NCI-H1092 (cell line): ENCODE measurements at regions not wholly inside any gene's neighbourhood (a gene's known extent, or its start where the extent isn't known, plus 50 kb on each side); places are given as distances from the start of the nearest gene placed in this dataset.

Experiments
- DNase-seq: peaks from one replicate; lab custom pipeline; 2025; lab: John Stamatoyannopoulos, UW

- no peak for DNase-seq
These were observed 1202.9 kb upstream of the CDH8 start for GRCh38 chr16:63239065-63239570.

- no peak for DNase-seq
These were observed 1194.3 kb upstream of the CDH8 start for GRCh38 chr16:63230421-63231040.

- DNase-seq: no peak
These were observed 1192.0 kb upstream of the CDH8 start for GRCh38 chr16:63228259-63228658.

GRCh38 chr16:63223851-63224250, 1187.6 kb upstream of the CDH8 start:
- no peak for DNase-seq

DNA sequence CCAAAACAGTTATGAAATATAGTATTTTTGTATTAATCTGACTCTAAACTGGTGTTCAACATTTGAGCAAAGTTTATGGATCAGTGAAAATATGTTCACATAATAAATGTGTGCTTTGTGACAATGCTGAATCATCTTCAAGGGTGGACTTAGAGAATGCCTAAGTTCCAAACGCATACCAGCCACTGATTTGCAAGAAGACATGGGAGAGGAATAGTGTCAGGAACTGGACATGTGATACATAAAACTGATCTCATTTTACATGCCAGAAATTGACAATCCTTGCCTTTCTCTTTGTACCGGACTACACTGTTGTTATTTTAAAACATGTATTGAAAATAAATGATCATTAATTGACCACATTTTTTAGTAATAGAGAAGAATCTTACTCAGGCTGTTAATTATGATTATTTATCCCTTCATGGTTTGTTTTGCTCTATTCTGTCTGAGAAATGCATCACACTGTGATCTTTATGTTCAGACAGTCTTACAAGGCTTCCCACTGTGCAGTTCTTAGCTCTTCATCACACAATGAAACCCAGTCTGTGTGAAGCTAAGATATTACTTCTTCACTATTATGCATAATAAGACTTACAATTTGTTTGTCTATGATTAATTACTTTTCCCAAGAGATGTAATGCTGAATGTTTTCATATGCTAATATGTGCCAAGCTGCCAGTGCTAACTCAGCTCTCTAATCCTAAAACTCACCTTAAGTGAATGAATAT, 1180.6 kb upstream of the CDH8 start:
- no peak for DNase-seq

DNA sequence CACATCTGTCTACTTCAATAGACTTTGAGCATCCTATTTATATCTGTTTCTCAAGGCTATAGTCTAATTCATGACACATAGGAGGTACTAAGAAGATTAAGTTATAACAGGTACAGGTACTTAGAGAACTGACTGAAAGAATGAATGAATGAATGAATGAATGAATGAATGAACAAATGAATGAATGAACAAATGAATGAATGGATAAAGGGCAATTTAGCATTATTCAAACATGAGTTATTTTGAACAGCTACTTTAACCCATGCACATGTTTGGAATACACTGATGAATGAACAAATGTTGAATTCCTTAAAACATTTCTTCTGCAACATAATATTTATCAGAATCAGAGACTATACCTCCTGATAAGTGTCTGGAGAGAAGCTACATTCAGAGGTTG, 1165.6 kb upstream of the CDH8 start:
- no peak for DNase-seq

GRCh38 chr16:63200940-63201339, 1164.7 kb upstream of the CDH8 start:
- no peak for DNase-seq

DNA sequence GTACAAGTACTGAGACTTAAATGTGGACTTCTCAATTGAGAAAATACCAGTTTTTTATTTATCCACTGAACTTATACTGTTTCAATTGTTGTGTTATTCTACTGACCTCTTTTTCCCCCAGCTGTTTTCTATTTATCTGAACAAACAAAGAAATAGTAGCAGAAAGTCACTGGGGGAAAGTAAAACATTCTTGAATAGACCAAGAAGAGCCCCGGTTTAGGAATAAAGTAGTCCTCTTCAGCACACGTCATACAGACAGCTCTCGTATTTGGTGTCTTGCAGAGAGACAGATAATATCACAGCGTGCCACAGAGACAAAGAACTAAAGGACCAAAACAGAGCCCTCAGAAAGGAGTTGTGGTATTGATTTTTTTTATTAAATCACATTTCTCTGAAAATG, 1159.1 kb upstream of the CDH8 start:
- no peak for DNase-seq

DNA sequence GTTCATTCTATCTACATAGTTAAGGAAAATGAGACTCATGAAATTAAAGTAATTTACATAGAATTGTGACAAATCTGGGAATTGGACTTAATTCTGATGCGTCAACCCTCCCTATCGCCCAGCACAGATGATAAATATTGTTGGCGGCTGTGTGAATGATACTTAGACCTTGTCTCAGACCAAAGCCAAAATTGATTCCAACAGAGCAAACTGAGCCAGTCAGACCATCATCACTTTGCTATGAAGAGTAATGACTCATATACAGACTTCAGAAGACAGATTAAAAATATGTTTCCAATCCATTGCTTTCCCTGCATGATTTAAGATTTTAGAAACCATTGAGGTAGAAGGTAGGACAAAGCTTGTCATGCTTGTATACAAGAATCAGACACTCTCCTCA, 1156.7 kb upstream of the CDH8 start:
- no peak for DNase-seq

- no peak for DNase-seq
These were observed 1152.0 kb upstream of the CDH8 start for GRCh38 chr16:63188086-63188771.

GRCh38 chr16:63187638-63188037, 1151.4 kb upstream of the CDH8 start:
- no peak for DNase-seq

DNA sequence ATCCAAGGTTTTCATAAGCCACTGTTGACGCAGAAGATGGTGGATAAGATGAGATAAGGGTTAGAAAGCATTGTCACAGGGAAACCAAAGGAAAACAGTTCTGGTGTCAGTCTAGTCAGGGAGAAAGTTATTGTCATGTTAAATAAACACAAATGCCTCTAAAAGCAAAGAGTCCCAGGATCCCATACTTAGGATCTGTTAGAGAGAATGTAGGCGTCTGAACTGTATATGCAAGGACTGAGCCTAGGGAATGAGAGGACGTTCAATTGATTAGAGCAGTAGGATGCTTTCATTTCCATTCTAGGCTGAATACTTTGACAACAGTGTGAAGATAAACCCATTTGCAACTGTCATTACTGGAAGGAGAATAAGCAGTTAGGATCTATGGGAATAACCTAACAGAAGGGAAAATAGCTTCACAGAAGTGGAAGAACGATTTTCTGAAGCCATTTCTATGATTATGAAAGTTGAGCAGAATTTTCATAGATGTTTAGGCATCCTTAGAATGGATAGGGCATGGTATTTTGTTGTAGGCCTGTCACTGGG, 1149.1 kb upstream of the CDH8 start:
- no peak for DNase-seq

DNA sequence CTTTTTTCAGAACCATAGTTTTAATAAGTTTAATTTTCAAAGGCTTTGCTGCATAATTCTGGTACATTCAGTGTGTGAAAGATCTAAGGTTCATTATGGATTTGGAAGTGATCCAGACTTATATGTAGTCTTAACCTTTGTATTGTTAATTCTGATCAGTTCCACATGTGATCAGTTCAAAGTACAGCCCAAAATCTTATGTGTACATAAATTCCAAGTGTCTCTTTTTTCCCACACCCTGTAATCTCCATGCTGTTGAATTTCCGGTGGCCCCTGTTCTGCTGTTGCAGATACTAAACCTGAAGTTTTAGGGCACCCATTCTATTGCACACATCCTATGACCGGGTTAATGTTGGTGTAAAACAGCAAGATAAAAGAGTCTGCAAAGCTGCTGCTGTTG, 1147.5 kb upstream of the CDH8 start:
- no peak for DNase-seq

GRCh38 chr16:63175313-63175712, 1139.1 kb upstream of the CDH8 start:
- DNase-seq: no peak

GRCh38 chr16:63174801-63175200, 1138.6 kb upstream of the CDH8 start:
- no peak for DNase-seq

GRCh38 chr16:63171545-63171944, 1135.3 kb upstream of the CDH8 start:
- DNase-seq: no peak

GRCh38 chr16:63169100-63169499, 1132.9 kb upstream of the CDH8 start:
- DNase-seq: no peak

DNA sequence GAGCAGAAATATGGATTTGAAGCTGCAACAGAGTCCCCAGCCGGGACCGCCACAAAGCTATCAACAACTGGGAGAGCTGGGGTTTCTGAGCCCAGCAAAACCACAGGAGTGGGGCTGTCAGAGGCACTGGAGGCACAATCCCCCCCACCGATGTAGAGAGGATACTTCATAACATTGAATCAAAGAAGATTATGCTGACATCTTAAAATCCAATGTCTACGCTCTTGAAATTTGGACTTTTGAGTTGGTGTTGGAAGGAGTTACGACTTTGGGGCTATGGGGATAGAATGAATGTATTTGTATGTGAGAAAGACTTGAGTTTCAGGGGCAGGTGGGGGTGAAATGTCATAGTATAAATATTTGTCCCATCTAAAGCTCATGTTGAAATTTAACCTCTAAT, 1121.6 kb upstream of the CDH8 start:
- DNase-seq: no peak

DNA sequence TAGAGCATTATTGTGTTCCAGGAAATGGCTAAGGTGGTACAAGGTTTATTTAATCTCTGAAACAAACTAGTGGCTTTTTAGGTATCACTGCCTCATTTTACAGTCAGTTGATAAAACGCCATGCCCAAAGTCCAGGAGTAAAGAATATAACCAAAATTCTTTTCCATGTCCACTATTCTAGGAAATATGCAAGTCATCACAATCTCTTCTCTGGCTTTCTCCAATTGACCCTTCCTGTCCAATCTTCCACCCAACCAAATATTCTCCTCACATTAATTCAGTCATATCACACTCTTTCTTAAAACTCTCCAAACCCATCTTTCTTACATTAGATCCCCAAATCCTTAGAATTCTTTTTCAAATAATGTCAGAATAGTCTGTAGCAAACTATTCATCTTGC, 1110.0 kb upstream of the CDH8 start:
- DNase-seq: no peak

GRCh38 chr16:63145411-63145810, 1109.2 kb upstream of the CDH8 start:
- DNase-seq: no peak

GRCh38 chr16:63135069-63135468, 1098.8 kb upstream of the CDH8 start:
- no peak for DNase-seq

- no peak for DNase-seq
These were observed 1095.3 kb upstream of the CDH8 start for GRCh38 chr16:63131503-63131902.

DNA sequence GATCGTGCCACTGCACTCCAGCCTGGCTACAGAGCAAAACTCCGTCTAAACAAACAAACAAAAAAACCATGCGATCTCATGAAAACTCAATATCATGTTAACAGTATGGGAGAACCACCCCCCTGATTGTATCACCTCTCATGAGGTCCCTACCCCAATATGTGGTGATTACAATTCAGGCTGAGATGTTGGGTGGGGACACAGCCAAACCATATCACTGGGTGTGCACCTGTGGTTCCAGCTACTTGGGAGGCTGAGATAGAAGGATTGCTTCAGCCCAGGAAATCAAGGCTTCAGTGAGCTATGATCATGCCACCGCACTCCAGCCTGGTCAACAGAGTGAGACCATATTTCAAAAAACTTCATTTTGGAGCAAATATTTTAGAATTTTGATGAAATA, 1094.7 kb upstream of the CDH8 start:
- no peak for DNase-seq
